Peyer's patch (tissue), 4 donors: ENCODE measurements at regions not wholly inside any gene's neighbourhood (a gene's known extent, or its start where the extent isn't known, plus 50 kb on each side); places are given as distances from the start of the nearest gene placed in this dataset.
A peak's percentile ranks its signal among the peaks of the same experiment; 100 is the strongest.

ENCODE experiments used
- DNase-seq, 3 donors: peaks; one replicate each; pipeline ENCODE4 v3.0.0-alpha.2; 2017 to 2019
- H3K27ac ChIP-seq, 4 donors: fragments of 200-600 bp; sonication (generic); one replicate each; pipeline ENCODE4 v1.5.1; 2016 to 2019
- H3K27me3 ChIP-seq, 2 donors: fragments of 200-600 bp; sonication (generic); one replicate each; pipeline ENCODE4 v1.5.1; 2019
- H3K36me3 ChIP-seq, 3 donors: fragments of 200-600 bp; sonication (generic); one replicate each; pipeline ENCODE4 v1.5.1; 2016 to 2019
- H3K4me1 ChIP-seq, 4 donors: fragments of 200-600 bp; sonication (generic); one replicate each; pipeline ENCODE4 v1.5.1; 2016 to 2019
- H3K4me3 ChIP-seq, 4 donors: fragments of 200-600 bp; sonication (generic); 1 replicate in 3 of 4; 2 replicates in 1 of 4; pipeline ENCODE4 v1.5.1; 2016 to 2019; ENCODE audit warnings: mild to moderate bottlenecking in 1 of 4
- H3K9me3 ChIP-seq, 4 donors: fragments of 200-600 bp; sonication (generic); one replicate each; pipeline ENCODE4 v1.5.1; 2016 to 2019; ENCODE audit warnings: mild to moderate bottlenecking in 1 of 4
- CTCF ChIP-seq, 6 experiments: fragments of 450-650 bp in 4 of 6; fragments of 200-600 bp in 2 of 6; sonication (generic) in 1 of 6; IDR thresholded peaks; one replicate each; pipeline ENCODE4 v1.5.1; 2017 to 2019; ENCODE audit warnings: antibody characterized with exemption in 6 of 6, mild to moderate bottlenecking in 3 of 6, moderate library complexity in 1 of 6
- POLR2A ChIP-seq, 2 donors: fragments of 450-650 bp; IDR thresholded peaks; one replicate each; pipeline ENCODE4 v1.5.1; 2017; ENCODE audit warnings: antibody characterized with exemption in 2 of 2, mild to moderate bottlenecking in 2 of 2, moderate library complexity in 2 of 2

GRCh38 chr22:49181942-49182341 lies 645.7 kb downstream of the BRD1 start:
- Histone ChIP-seq H3K27me3 (no peaks in the 10 kb centered on the region), H3K4me1 (no peaks in the 10 kb centered on the region), H3K27ac (no peak overlapping the region), H3K36me3 (no peaks in the 10 kb centered on the region), H3K4me3 (no peak overlapping the region), H3K9me3 (no peaks in the 10 kb centered on the region)
- TF ChIP-seq POLR2A (IDR thresholded peaks at IDR 0.05) (no peak), CTCF (IDR thresholded peaks at IDR 0.05) (no peak)
- peak in 1 of 3 donors; percentile 33 for DNase-seq

GRCh38 chr22:49181431-49181830 lies 646.2 kb downstream of the BRD1 start:
- no peaks in the 10 kb centered on the region for H3K36me3 ChIP-seq
- H3K4me3 ChIP-seq = no peak overlapping the region
- H3K27ac ChIP-seq = no peak overlapping the region
- DNase-seq = no peak
- no peaks in the 10 kb centered on the region for H3K4me1 ChIP-seq
- H3K27me3 ChIP-seq = no peaks in the 10 kb centered on the region
- TF ChIP-seq POLR2A (IDR thresholded peaks at IDR 0.05) (no peak), CTCF (IDR thresholded peaks at IDR 0.05) (no peak)
- H3K9me3 ChIP-seq = no peaks in the 10 kb centered on the region

GRCh38 chr22:49180683-49181024 lies 647.0 kb downstream of the BRD1 start:
- Histone ChIP-seq H3K4me1 (no peaks in the 10 kb centered on the region), H3K36me3 (no peaks in the 10 kb centered on the region), H3K27ac (no peak overlapping the region), H3K4me3 (no peak overlapping the region), H3K27me3 (no peaks in the 10 kb centered on the region), H3K9me3 (no peaks in the 10 kb centered on the region)
- TF ChIP-seq POLR2A (IDR thresholded peaks at IDR 0.05) = no peak
- TF ChIP-seq CTCF (IDR thresholded peaks at IDR 0.05) = no peak
- DNase-seq = no peak

DNA sequence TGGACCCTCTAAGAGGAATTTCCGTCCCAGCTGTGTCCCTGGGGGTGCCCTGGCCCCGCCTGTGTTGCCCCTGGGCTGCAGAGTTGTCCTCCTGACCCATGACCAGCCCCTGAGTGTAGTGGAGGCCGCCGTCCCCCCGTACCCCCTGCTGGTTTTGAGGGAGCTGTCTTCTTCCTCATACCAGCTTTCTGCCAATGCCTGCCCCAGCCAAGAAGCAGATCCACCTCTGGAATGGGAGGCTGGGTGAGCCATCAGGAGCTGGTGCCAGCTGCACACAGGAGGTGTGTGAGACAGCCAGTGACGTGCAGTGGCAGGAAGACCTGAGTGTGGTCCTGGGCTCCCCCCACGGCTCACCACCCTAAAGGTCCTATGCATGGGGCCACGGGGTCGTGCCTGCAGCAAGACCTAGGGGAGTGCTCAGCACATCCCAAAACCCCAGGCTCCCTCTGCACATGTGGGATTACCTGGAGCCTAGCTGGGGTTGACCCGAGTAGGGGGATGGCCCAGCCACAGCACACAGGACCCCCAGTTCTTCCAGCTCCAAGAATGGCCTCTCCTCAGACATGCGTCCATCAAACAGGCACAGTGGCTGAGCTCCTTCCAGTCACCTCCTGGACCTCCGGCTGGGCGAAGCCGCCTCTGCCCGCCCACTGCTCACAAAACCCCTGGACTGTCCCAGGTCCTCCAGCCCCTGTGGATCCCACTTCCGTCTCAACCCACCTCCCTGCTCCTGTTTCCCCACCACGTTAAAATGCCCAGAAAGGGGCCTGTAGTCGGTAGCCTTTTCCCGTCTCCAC lies 647.6 kb downstream of the BRD1 start:
- Histone ChIP-seq H3K9me3 (no peaks in the 10 kb centered on the region), H3K4me3 (no peak overlapping the region), H3K27me3 (no peaks in the 10 kb centered on the region), H3K27ac (no peak overlapping the region), H3K36me3 (no peaks in the 10 kb centered on the region), H3K4me1 (no peaks in the 10 kb centered on the region)
- TF ChIP-seq CTCF (IDR thresholded peaks at IDR 0.05) (no peak), POLR2A (IDR thresholded peaks at IDR 0.05) (no peak)
- DNase-seq = peak in 1 of 3 donors; percentile 37

DNA sequence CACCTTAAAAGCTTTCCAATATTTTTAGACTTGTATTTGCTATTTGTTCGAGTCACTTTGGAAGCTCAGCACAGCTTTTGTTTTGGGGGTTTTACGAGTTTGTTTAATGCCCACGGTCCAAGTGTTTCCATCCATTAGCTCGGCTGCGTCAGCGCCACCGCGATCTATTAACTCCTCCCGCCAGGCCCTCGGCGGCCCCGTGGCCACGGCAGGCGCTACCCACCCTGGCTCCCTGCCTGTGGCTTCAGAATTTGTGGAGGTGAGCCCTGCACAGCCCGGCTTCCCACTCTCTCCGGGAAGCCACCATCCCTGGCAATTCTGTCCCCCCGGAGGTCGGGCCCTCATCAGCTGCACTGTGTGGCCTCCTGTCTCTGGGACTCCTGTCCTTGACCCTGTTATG lies 648.5 kb downstream of the BRD1 start:
- TF ChIP-seq POLR2A (IDR thresholded peaks at IDR 0.05) (no peak), CTCF (IDR thresholded peaks at IDR 0.05) (no peak)
- DNase-seq = peak in 1 of 3 donors; percentile 23
- Histone ChIP-seq H3K4me1 (no peaks in the 10 kb centered on the region), H3K27ac (no peak overlapping the region), H3K4me3 (no peak overlapping the region), H3K9me3 (no peaks in the 10 kb centered on the region), H3K36me3 (no peaks in the 10 kb centered on the region), H3K27me3 (no peaks in the 10 kb centered on the region)
